SU-DHL-6 (cell line): ENCODE measurements at regions not wholly inside any gene's neighbourhood (a gene's known extent, or its start where the extent isn't known, plus 50 kb on each side); places are given as distances from the start of the nearest gene placed in this dataset.

Experiments used
- H2AFZ ChIP-seq: fragments of 200-600 bp; sonication (generic); 2 replicates; pipeline ENCODE4 v1.6.1; 2014; ENCODE audit warnings: low read depth, mild to moderate bottlenecking, moderate library complexity, mixed read lengths, antibody characterized with exemption, low read length; ENCODE audit not compliant: severe bottlenecking
- H3F3A ChIP-seq: fragments of 200-600 bp; shearing (Covaris generic); 2 replicates; pipeline ENCODE4 v1.6.0; 2016; ENCODE audit warnings: antibody characterized with exemption, mild to moderate bottlenecking; ENCODE audit not compliant: insufficient read depth
- H3K27ac ChIP-seq: fragments of 200-600 bp; sonication (generic); 2 replicates; pipeline ENCODE4 v1.5.1; 2016; ENCODE audit warnings: low read depth, mild to moderate bottlenecking, low read length, moderate library complexity, mixed read lengths
- H3K27me3 ChIP-seq: fragments of 200-600 bp; sonication (generic), shearing (Covaris generic); 2 replicates; pipeline ENCODE4 v1.6.0; 2014; ENCODE audit warnings: mild to moderate bottlenecking, low read length
- H3K36me3 ChIP-seq: fragments of 200-600 bp; sonication (generic); 2 replicates; pipeline ENCODE4 v1.6.1; 2014; ENCODE audit warnings: mild to moderate bottlenecking, low read length, mixed read lengths
- H3K4me2 ChIP-seq: fragments of 300-600, 200-600 bp; shearing (Covaris generic), sonication (generic); 2 replicates; pipeline ENCODE4 v1.6.0; 2014; ENCODE audit warnings: low read length, low read depth, mild to moderate bottlenecking; ENCODE audit not compliant: poor library complexity, severe bottlenecking
- H3K4me3 ChIP-seq: fragments of 200-600 bp; sonication (generic); 2 replicates; pipeline ENCODE4 v1.5.1; 2014; ENCODE audit warnings: antibody characterized with exemption, low read length, mild to moderate bottlenecking, mixed read lengths; ENCODE audit not compliant: insufficient read depth, poor library complexity, severe bottlenecking
- H3K79me2 ChIP-seq: fragments of 200-600 bp; sonication (generic); 2 replicates; pipeline ENCODE4 v1.6.1; 2014; ENCODE audit warnings: mild to moderate bottlenecking, low read length, moderate library complexity; ENCODE audit not compliant: insufficient read depth
- H3K9ac ChIP-seq: fragments of 200-600 bp; sonication (generic); 2 replicates; pipeline ENCODE4 v1.7.0; 2014; ENCODE audit warnings: mild to moderate bottlenecking, low read length
- H3K9me2 ChIP-seq: fragments of 200-600 bp; sonication (generic); replicated peaks from 2 replicates; pipeline ENCODE4 v1.6.1; 2014; ENCODE audit warnings: low read length; ENCODE audit not compliant: insufficient read depth
- H3K9me3 ChIP-seq: fragments of 200-600 bp; sonication (generic); 2 replicates; pipeline ENCODE4 v1.6.1; 2014; ENCODE audit warnings: low read length, mixed read lengths; ENCODE audit not compliant: insufficient read depth
- H4K20me1 ChIP-seq: fragments of 200-600 bp; sonication (generic); 2 replicates; pipeline ENCODE4 v1.6.1; 2014; ENCODE audit warnings: low read depth, mild to moderate bottlenecking, antibody characterized with exemption, low read length, moderate library complexity, mixed read lengths
- EZH2phosphoT487 ChIP-seq: fragments of 200-600 bp; sonication (generic), shearing (Covaris generic); conservative IDR thresholded peaks from 2 replicates; pipeline ENCODE4 v1.6.1; 2018; ENCODE audit warnings: mild to moderate bottlenecking, antibody characterized with exemption, low read length, moderate library complexity, mixed read lengths
- TF ChIP-seq, protein P1 (sequence below): fragments of 200-600 bp; sonication (generic); IDR thresholded peaks from one replicate; pipeline ENCODE4 v1.5.1; 2017; ENCODE audit warnings: antibody characterized with exemption, mild to moderate bottlenecking, low read length, moderate library complexity; ENCODE audit not compliant: insufficient read depth, poor library complexity, severe bottlenecking

DNA sequence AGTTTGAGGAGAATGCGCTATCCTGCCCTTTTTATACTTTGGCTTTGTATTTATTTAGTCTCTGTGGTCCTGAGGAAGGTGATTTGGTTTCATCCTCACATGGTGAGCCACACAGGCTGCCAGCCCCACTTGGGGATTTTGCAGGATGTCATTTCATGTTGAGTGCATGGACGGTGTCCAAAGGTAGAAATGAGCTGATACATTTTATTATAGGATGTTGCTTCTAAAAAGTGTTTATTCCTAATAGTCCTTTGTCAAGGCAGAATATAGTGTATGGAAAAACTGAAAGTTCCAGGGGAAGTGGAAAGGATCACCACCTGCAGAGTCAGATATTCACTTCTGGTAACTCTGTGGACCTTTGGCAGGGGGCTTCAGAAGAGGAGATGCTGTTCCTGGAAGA lies 434.6 kb downstream of the CD109 start:
- TF ChIP-seq, protein P1, sequence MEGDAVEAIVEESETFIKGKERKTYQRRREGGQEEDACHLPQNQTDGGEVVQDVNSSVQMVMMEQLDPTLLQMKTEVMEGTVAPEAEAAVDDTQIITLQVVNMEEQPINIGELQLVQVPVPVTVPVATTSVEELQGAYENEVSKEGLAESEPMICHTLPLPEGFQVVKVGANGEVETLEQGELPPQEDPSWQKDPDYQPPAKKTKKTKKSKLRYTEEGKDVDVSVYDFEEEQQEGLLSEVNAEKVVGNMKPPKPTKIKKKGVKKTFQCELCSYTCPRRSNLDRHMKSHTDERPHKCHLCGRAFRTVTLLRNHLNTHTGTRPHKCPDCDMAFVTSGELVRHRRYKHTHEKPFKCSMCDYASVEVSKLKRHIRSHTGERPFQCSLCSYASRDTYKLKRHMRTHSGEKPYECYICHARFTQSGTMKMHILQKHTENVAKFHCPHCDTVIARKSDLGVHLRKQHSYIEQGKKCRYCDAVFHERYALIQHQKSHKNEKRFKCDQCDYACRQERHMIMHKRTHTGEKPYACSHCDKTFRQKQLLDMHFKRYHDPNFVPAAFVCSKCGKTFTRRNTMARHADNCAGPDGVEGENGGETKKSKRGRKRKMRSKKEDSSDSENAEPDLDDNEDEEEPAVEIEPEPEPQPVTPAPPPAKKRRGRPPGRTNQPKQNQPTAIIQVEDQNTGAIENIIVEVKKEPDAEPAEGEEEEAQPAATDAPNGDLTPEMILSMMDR: no peak
- TF ChIP-seq EZH2phosphoT487: no peak
- H3K27ac ChIP-seq: no peak overlapping the region
- H3K4me3 ChIP-seq: no peak overlapping the region
- no peaks in the 10 kb centered on the region for H3F3A ChIP-seq
- no peaks in the 10 kb centered on the region for H3K36me3 ChIP-seq
- no peaks in the 10 kb centered on the region for H4K20me1 ChIP-seq
- no peaks in the 10 kb centered on the region for H3K79me2 ChIP-seq
- H2AFZ ChIP-seq: no peak overlapping the region
- no peaks in the 10 kb centered on the region for H3K9me2 ChIP-seq
- H3K27me3 ChIP-seq: no peaks in the 10 kb centered on the region
- H3K9ac ChIP-seq: no peak overlapping the region
- H3K4me2 ChIP-seq: no peak overlapping the region
- H3K9me3 ChIP-seq: no peaks in the 10 kb centered on the region

DNA sequence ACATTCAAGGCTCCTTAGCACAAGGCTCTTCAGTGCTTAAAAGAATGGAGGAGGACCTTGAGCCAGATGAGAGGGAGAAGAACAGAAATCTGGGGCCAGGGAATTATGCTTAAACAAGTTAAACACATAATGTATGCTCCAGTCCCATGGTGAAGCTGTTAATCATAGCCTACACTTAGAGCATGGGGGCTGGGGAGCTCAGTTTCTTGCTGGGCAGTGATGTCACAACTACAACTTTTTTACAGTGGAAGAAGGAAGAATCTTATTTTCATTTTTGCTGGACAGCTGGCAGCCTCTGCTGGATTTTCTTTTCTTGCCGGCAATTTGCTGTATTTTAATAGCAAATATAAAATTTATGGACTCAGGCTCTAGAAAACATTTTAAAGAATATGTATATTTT lies 432.5 kb downstream of the CD109 start:
- H3K36me3 ChIP-seq: no peaks in the 10 kb centered on the region
- H3K9me2 ChIP-seq: no peaks in the 10 kb centered on the region
- H2AFZ ChIP-seq: no peak overlapping the region
- H3K4me3 ChIP-seq: no peak overlapping the region
- no peaks in the 10 kb centered on the region for H3K9me3 ChIP-seq
- H3K27ac ChIP-seq: no peak overlapping the region
- H3K9ac ChIP-seq: no peak overlapping the region
- H3F3A ChIP-seq: no peaks in the 10 kb centered on the region
- H3K27me3 ChIP-seq: no peaks in the 10 kb centered on the region
- no peaks in the 10 kb centered on the region for H3K79me2 ChIP-seq
- H4K20me1 ChIP-seq: no peaks in the 10 kb centered on the region
- no peak overlapping the region for H3K4me2 ChIP-seq
- TF ChIP-seq, protein P1: no peak
- TF ChIP-seq EZH2phosphoT487: no peak

DNA sequence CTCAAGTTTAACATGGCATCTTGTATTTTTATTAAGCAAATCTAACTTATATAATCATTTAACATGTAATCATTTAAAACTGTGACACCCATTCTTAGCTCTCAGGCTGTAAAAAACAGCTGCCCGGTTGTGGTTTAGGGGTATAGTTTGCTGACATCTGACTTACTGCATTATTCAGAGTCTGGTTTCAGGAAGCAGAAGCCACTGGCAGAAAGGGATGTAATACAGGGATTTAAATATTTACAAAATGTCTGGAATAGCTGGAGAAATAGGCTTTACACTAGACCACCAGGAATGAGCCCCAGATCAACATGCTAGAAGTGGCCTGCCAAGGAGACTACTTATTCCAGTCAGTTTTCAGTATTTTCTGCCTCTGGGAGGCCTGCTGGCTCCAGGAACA lies 421.1 kb downstream of the CD109 start:
- H3K27ac ChIP-seq: no peak overlapping the region
- no peak overlapping the region for H3K9ac ChIP-seq
- no peak overlapping the region for H3K4me2 ChIP-seq

More for the DNA sequence above, 421.1 kb downstream of the CD109 start:
- no peaks in the 10 kb centered on the region for H3K9me3 ChIP-seq
- H3K9me2 ChIP-seq: no peaks in the 10 kb centered on the region
- H3F3A ChIP-seq: no peaks in the 10 kb centered on the region
- no peaks in the 10 kb centered on the region for H3K79me2 ChIP-seq
- no peaks in the 10 kb centered on the region for H4K20me1 ChIP-seq
- H2AFZ ChIP-seq: no peak overlapping the region
- H3K27me3 ChIP-seq: no peaks in the 10 kb centered on the region
- TF ChIP-seq, protein P1: no peak
- TF ChIP-seq EZH2phosphoT487: no peak
- no peak overlapping the region for H3K4me3 ChIP-seq
- H3K36me3 ChIP-seq: no peaks in the 10 kb centered on the region
